OCI-M2 (cell line): ENCODE measurements at regions not wholly inside any gene's neighbourhood (a gene's known extent, or its start where the extent isn't known, plus 50 kb on each side); places are given as distances from the start of the nearest gene placed in this dataset.

Experiments
- DNase-seq: peaks from one replicate; lab custom pipeline; 2025; ENCODE audit not compliant: unreplicated experiment; lab: John Stamatoyannopoulos, UW

GRCh38 chr19:5392486-5392885, 51.9 kb upstream of the PTPRS start:
- no peak for DNase-seq

DNA sequence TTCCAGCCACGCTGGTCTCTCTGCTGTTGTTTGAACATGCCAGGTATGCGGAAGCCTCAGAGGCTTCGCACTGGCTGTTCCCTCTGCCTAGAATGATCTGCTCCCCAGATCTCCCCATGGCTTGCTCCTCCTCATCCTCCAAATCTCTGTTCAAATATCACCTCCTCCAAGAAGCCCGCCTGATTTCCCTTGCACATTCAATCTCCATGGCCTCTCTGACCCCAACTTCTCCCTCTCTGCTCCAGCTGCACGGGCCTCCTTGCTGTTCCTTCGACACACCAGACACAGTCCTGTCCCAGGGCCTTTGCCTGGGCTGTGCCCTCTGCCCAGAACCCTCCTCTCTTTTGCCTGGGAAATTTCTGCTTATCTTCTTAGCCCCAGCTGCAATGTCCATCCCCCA, 52.5 kb upstream of the PTPRS start:
- DNase-seq: no peak

- no peak for DNase-seq
Observed at GRCh38 chr19:5394551-5395505, 54.2 kb upstream of the PTPRS start.

- no peak for DNase-seq
Observed at GRCh38 chr19:5395556-5395955, 54.9 kb upstream of the PTPRS start.

- DNase-seq: no peak
Observed at GRCh38 chr19:5396096-5396939, 55.7 kb upstream of the PTPRS start.

DNA sequence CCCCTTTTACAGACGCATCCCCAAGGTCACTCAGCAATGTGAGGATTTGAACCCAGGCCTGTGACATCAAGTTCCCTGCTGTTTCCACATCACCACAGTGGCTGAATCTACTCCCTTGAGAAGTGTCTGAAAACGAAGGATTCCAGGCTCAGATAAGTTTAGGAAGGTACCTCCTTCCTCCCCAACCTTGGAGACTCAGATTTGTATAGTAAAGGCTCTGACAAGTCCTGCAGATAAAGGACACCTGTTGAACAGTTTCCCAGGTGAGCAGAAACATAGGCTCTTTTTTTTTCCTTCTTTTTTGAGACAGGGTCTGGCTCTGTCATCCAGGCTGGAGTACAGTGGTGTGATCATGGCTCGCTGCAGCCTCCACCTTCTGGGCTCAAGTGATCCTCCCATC, 56.4 kb upstream of the PTPRS start:
- DNase-seq: no peak

- DNase-seq: no peak
Observed at GRCh38 chr19:5397804-5398692, 57.2 kb upstream of the ZNRF4 start.

DNA sequence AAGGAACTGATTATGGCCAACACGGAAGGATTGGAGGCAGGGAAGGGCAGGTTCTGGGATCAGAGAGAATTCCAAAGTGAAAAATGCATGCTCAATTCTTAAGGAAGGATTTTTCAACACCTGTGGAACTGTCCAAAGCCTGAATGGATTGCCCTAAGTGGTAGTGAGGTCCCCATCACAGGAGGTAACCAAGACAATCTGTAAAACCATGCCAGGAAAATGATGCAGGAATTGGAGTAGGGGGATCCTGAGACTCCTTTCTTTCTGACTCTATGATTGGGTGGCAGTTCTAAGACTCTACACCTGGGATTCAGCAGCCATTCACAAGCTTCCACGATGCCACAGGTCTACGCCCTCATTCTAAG, 56.5 kb upstream of the ZNRF4 start:
- no peak for DNase-seq

DNA sequence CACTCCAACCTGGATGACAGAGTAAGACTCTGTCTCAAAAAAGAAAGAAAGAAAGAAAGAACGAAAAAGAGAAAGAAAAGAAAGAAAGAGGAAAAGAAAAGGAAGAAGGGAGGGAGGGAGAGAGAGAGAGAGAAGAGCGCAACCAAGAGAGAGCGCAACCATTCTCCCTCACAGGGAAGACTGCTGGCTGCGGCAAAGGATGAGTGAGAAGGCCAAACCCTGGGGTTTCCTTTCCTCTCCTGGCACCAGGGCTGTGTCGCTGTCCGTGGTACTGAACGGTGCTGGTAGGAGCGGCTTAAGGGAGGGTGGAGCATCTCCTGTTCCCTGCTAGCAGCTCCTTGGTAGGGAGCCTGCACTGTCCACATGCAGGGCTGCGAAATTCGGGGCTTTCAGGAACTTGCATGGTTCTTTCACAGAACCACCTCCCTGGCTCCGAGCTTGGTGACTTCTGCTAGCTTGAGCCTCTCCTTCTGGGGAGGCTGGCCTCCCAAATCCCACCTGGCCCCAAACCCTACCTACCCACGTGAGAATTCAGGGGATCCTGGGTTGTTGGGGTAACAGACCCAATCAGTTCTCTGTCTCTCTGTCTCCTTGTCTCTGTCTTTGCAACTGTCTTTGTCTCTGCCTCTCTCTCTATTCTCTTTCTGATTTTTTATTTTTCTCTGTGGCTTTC, 51.1 kb upstream of the ZNRF4 start:
- DNase-seq: peak; percentile 51
